WERI-Rb-1 (cell line): ENCODE measurements at regions not wholly inside any gene's neighbourhood (a gene's known extent, or its start where the extent isn't known, plus 50 kb on each side); places are given as distances from the start of the nearest gene placed in this dataset.

Experiments used
- DNase-seq: peaks from one replicate; pipeline ENCODE4 v3.0.0-alpha.2; 2020
- H3K27ac ChIP-seq: fragments of 250-450 bp; sonication (Bioruptor Pico); 2 replicates; pipeline ENCODE4 v1.5.1; 2020; ENCODE audit warnings: mild to moderate bottlenecking, moderate library complexity
- H3K27me3 ChIP-seq: fragments of 250-450 bp; sonication (Bioruptor Pico); 2 replicates; pipeline ENCODE4 v1.5.1; 2021; ENCODE audit warnings: mild to moderate bottlenecking, low read depth, moderate library complexity; ENCODE audit not compliant: insufficient read depth, severe bottlenecking
- H3K36me3 ChIP-seq: fragments of 250-450 bp; sonication (Bioruptor Pico); 2 replicates; pipeline ENCODE4 v1.5.1; 2020; ENCODE audit warnings: mild to moderate bottlenecking, moderate library complexity
- H3K4me3 ChIP-seq: 2 replicates; pipeline ENCODE4 v1.5.1; 2011; ENCODE audit warnings: low read depth, mild to moderate bottlenecking, control low read depth, low read length
- H3K9me3 ChIP-seq: fragments of 250-450 bp; sonication (Bioruptor Pico); 2 replicates; pipeline ENCODE4 v1.5.1; 2021; ENCODE audit warnings: mild to moderate bottlenecking, moderate library complexity; ENCODE audit not compliant: severe bottlenecking
- TF ChIP-seq, protein P1 (sequence below): IDR thresholded peaks from 2 replicates; pipeline ENCODE4 v1.5.1; 2011; ENCODE audit warnings: low read depth, mild to moderate bottlenecking, control low read depth, inconsistent platforms, low read length

DNA sequence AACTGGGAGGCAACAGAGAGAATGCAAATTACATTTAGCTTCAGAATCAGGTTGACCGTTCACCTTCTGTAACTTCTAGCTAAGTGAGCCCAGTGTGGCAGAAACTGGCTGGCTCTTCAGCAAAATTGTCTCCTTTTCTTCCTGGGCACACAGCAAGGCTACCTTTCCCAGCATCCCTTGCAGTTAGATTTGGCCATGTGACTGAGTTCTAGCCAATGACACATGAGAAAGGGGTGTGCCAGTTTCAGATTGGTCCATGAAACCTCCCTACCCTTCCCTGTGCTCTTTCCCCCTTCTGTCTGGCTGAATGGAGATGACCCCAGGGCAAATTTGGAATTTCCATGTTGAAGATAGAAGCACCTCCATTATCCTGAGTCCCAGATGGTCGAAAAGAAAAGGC lies 72.5 kb upstream of the SMIM23 start:
- H3K4me3 ChIP-seq, result no peak overlapping the region
- TF ChIP-seq, protein P1, sequence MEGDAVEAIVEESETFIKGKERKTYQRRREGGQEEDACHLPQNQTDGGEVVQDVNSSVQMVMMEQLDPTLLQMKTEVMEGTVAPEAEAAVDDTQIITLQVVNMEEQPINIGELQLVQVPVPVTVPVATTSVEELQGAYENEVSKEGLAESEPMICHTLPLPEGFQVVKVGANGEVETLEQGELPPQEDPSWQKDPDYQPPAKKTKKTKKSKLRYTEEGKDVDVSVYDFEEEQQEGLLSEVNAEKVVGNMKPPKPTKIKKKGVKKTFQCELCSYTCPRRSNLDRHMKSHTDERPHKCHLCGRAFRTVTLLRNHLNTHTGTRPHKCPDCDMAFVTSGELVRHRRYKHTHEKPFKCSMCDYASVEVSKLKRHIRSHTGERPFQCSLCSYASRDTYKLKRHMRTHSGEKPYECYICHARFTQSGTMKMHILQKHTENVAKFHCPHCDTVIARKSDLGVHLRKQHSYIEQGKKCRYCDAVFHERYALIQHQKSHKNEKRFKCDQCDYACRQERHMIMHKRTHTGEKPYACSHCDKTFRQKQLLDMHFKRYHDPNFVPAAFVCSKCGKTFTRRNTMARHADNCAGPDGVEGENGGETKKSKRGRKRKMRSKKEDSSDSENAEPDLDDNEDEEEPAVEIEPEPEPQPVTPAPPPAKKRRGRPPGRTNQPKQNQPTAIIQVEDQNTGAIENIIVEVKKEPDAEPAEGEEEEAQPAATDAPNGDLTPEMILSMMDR, result no peak

DNA sequence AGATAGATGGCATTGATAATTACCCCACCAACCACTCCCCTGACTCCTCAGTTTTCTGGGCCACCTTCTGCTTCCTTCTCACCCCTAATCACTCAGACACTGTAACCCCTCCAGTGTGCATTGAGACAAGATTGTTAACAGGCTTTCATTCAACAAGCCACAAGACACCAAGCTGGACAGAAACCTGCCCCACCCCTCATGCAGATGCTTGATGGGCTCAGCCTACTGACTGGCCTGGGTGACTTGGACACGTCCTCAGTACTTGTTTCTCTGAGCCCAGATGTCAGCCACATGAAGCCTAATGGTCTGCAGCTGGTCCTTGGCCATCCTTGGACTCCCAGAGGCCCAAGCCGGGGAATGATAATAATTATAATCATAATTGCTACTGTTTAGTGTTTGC lies 71.4 kb upstream of the SMIM23 start:
- Histone ChIP-seq H3K4me3 (no peak overlapping the region), H3K27me3 (peaks cover 33% of the 10 kb centered on the region), H3K36me3 (no peaks in the 10 kb centered on the region), H3K9me3 (no peaks in the 10 kb centered on the region), H3K27ac (no peak overlapping the region)
- TF ChIP-seq, protein P1, result no peak
- no peak for DNase-seq

More for the DNA sequence above, 72.5 kb upstream of the SMIM23 start:
- Histone ChIP-seq H3K9me3 (no peaks in the 10 kb centered on the region), H3K36me3 (no peaks in the 10 kb centered on the region), H3K27ac (no peak overlapping the region), H3K27me3 (peaks cover 25% of the 10 kb centered on the region)
- no peak for DNase-seq

DNA sequence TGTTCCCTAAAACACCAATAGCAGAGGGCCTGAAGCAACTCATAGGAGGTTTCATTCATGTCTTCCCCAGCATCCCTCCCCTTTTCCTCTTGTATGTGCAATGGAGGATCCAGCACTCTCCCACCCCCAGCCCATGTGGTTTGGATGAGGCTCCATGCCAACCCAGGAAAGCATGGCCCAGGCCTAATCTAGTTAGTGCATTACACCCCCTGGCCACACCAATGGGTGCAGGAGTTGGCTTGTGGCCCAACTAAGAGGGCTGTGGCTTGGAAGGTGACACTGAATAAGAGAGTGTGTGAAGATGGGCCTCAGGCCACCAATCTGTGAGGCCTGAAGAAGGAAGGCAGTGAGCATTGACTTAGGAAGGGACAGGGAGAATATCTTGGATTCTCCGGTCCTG lies 70.8 kb upstream of the SMIM23 start:
- no peaks in the 10 kb centered on the region for H3K9me3 ChIP-seq

DNA sequence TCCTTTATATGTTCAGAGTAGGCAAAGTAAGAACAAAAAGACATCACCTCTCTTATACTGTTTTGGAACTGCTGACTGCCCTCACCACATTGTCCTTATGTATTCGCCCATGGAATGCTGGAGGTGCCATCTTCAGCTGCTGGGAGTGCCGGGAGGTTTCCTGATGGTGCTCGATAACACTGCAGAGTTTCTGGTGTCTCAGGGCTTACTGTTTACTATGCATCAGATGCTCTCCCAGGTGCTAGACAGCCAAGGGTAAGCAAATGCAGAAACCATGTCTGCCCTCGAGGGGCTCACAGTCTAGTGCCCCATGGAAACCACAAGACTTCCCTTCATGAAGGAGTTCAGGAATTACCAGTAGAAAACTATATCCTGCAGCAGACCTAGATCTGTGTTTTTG lies 70.1 kb upstream of the SMIM23 start:
- Histone ChIP-seq H3K27ac (no peak overlapping the region), H3K36me3 (no peaks in the 10 kb centered on the region), H3K4me3 (no peak overlapping the region), H3K27me3 (peaks cover 45% of the 10 kb centered on the region), H3K9me3 (no peaks in the 10 kb centered on the region)
- TF ChIP-seq, protein P1, result no peak
- no peak for DNase-seq

More for the DNA sequence above, 70.8 kb upstream of the SMIM23 start:
- DNase-seq, result no peak
- H3K27me3 ChIP-seq, result peaks cover 39% of the 10 kb centered on the region
- TF ChIP-seq, protein P1, result no peak
- H3K27ac ChIP-seq, result no peak overlapping the region
- H3K4me3 ChIP-seq, result no peak overlapping the region
- H3K36me3 ChIP-seq, result no peaks in the 10 kb centered on the region

DNA sequence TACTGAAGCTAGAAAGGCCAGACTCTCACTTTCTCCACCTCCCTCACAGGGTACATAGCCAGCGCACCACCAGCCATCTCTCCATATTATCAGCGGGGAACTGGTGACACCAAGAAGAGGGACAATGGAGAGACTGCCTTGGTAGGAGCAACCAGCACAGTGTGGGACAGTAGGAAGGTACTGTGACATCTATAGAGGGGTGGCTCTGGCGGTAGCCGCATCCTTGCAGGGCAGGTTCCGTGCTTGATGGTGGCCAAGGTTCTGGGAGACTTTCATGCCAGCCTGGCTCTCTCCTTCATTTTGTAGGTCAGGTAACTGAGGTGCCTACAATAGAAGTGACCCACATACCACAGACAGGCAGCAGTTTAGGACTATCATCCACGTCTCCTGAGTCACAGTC lies 65.5 kb upstream of the SMIM23 start:
- no peak overlapping the region for H3K4me3 ChIP-seq
- TF ChIP-seq, protein P1, result no peak
- no peak for DNase-seq
- peaks cover 74% of the 10 kb centered on the region for H3K27me3 ChIP-seq
- H3K27ac ChIP-seq, result no peak overlapping the region
- no peaks in the 10 kb centered on the region for H3K36me3 ChIP-seq
- no peaks in the 10 kb centered on the region for H3K9me3 ChIP-seq

DNA sequence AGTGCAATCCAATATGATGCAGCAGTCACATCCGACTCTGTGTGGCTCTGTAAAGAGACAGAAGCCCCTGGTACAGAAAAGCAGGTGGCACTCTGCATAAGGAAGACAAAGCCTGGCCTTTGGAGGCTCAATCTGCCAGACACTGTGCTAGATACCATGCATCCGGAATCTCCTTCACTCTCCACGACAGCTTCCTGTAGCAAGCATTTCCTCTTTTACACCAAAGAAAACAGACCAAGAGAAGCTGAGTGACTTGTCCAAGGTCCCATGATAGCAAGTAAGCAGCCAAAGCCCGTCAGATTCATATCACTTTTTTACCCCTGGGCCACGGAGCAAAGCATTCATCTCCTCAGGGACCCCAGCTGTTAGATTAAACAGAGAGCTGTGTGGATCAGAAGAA lies 64.2 kb upstream of the SMIM23 start:
- Histone ChIP-seq H3K27ac (no peak overlapping the region), H3K27me3 (peaks cover 78% of the 10 kb centered on the region), H3K4me3 (no peak overlapping the region), H3K9me3 (no peaks in the 10 kb centered on the region), H3K36me3 (no peaks in the 10 kb centered on the region)
- no peak for DNase-seq
- TF ChIP-seq, protein P1, result no peak
